ENCODE measurements at regions not wholly inside any gene's neighbourhood (a gene's known extent, or its start where the extent isn't known, plus 50 kb on each side); places are given as distances from the start of the nearest gene placed in this dataset.

DNA sequence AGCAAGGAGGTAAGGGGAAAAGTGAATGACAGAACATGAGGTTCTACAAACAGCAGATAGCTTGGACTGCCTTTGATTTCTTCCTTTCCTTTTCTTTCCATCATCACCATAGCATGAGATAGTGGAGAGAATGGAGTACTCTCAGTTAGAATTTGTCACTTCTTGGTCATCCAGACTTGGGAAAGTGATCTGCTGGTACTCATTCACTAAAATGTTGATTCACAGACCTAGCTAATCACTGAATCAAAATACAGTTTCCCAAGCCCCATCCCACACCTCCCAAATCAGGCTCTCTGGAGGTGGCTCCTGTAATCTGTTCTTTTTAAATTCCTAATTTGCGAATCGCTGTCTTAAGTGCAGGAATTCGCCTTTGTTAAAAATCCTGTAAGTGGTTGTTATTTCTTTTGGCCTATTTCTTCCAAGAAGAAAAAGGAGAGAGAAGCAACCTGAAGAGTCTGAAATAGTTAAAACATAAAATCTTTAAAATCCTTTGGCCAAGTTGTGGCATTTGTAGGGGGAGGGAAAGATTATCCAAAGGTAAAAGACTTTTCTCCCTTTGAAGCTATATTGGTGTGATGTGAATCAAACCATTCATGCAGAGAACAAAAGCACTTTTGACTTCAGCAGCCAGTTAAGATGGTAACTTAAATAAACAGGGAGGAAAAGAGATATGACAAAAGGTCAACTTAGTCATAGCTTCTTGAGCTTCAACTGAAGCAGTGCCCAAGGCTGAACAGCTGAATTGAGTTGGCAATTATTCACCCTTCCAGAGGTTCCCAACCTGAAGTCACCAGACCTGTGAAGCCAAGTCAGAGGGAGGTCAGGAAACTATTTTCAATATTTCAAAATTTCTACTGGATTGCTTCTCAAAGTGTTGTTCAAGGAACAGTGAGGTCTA lies 255.1 kb upstream of the KRR1 start:
- H3K4me3 ChIP-seq (ENCODE audit: low read length): no peak overlapping the region
- peak; percentile 50 for DNase-seq (ENCODE audit: low read depth)
- TF ChIP-seq, protein P1, sequence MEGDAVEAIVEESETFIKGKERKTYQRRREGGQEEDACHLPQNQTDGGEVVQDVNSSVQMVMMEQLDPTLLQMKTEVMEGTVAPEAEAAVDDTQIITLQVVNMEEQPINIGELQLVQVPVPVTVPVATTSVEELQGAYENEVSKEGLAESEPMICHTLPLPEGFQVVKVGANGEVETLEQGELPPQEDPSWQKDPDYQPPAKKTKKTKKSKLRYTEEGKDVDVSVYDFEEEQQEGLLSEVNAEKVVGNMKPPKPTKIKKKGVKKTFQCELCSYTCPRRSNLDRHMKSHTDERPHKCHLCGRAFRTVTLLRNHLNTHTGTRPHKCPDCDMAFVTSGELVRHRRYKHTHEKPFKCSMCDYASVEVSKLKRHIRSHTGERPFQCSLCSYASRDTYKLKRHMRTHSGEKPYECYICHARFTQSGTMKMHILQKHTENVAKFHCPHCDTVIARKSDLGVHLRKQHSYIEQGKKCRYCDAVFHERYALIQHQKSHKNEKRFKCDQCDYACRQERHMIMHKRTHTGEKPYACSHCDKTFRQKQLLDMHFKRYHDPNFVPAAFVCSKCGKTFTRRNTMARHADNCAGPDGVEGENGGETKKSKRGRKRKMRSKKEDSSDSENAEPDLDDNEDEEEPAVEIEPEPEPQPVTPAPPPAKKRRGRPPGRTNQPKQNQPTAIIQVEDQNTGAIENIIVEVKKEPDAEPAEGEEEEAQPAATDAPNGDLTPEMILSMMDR (conservative IDR thresholded peaks at IDR 0.05; ENCODE audit: low read depth, low read length): no peak

DNA sequence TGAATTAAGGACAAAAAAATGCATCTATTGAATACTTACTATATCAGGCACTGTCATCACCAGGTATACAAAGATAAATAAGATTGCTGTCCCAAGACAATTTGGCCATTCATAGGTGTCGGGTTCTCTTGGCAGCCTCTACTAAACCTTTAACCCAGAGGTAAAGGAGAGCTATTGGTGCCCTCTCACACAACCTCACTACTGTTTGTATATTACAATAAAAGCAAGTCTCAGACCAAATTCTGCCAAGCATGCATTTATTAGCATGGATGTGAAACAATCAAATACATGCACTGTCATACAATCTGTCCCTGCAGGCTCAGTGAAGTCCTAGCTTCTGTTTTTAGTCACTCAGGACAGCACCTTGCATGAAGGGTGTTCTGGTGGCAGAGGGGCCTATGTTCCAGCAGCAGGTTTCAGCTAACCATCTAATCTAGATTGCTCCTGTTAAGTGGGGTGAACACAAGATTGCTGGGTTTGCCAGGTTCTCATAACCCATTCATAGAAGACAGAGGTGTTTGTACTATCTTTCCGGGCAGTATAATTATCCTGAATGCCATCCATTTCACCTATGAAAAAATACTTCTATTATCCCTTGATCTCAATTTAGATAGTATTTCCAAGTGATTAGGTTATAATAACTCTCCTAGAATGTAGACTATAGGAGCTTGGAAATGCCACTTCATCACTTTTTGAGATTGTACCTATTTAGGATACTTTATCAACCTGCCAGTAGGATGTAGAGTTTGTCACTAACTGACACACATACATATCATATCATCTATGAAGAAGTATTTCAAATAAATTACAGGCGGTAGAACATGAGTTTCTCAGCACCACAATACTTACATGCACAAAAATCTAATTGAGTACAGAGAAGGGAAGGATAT lies 254.0 kb upstream of the KRR1 start:
- TF ChIP-seq, protein P1 (conservative IDR thresholded peaks at IDR 0.05; ENCODE audit: low read depth, low read length): no peak
- H3K4me3 ChIP-seq (ENCODE audit: low read length): no peak overlapping the region
- DNase-seq (ENCODE audit: low read depth): no peak

DNA sequence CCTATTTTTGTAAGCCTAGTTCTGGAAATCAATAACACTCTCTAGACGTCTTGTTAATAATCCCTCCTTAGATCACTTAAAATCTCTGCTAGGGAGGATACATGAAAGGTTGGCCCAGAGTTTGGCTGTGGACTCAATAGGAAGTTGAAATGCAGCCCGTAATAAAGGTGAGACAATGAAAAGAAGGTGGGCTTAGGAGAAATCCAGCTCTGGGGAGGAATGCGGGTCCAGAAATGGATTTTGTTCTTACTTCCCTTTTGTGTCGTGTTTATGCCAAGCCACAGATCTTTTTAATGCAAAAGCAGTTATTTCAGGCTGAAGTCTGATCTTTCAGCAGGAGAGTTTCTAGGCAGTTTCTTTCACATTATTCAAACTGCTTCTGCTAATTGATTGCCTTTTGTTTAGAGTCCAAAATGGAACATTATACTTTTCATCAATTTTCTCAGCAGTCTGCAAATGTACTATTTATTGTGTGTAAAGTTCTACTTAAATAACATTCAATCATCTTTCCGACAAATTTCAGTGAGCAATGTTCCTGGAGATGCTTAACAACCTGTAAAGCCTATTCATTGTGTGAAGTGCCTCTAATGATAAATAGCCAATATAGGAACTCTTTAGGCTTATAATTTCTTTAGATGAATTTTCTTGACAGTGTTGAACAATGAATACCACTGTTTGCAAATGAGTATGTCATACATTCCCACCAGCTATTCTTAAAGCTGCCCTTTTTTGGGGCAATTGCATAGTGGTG lies 252.9 kb upstream of the KRR1 start:
- TF ChIP-seq, protein P1 (conservative IDR thresholded peaks at IDR 0.05; ENCODE audit: low read depth, low read length): no peak

DNA sequence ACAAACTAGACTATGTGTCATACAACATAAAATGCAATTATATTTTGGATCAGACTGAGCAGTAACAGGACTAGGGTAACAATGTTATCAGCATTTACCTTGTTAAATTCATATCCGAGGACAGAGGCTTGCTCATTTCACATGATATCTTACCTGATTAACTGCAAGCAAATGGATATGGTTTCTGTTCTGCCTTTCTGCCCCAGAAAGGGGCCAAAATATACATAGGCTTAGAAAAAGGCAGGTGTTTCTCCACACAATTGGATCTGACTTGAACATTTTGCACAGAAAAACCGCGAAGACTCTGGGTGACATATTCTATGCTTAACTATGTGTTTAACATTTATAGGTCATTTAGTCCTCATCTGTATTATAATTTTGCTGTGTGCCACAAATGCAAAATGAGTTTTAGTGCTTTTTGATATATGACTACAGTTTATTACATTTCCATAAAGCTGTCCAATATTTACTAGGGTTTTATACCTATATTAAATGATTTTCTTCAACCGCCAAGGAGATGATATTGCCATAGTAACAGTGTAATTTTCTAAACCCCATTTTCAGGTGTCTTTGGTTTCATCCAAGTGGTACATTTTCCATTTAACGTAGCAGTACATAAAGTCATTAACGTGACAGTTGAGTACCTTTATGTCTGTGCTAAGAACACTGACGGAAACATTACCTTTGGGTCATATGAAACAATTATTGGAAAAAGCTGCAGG lies 249.3 kb upstream of the KRR1 start:
- no peak for DNase-seq (ENCODE audit: low read depth)
- TF ChIP-seq, protein P1 (conservative IDR thresholded peaks at IDR 0.05; ENCODE audit: low read depth, low read length): no peak
- no peak overlapping the region for H3K4me3 ChIP-seq (ENCODE audit: low read length)

More for the DNA sequence above, 252.9 kb upstream of the KRR1 start:
- DNase-seq (ENCODE audit: low read depth): no peak
- H3K4me3 ChIP-seq (ENCODE audit: low read length): no peak overlapping the region

DNA sequence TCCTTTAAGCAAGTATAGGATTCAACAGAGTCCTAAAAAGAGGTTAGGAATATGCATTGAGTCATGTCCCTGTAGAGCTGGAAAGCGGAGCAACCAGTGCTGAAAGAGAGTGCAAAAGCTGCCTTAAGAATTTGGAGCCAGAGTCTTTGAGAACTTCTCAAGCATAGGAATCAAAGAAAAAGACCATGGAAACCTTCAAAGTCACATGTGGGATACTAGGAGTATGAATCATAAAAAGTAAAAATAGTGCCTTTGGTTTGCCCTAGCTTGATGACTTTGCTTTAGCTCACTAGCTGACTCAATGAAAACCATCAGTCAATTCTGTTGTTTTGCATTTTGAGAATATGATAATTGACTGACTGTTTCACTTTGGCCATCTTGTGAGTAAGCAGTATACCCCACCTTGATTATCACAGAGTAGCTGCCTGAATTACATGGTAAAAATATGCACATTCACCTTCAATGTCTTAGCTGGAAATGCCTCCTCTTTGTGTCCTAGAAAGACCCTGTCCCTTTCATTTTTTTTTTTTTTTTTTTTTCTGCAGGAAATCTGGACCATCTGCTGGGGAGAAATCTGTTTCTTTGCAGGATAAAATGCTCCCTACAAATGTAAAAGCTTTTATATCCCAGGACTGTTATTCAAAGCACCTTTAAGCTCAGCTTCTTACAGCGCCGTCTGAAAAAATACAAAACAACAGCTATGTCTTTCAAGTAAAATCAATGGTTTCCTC lies 248.6 kb upstream of the KRR1 start:
- DNase-seq (ENCODE audit: low read depth): peak; percentile 41
- TF ChIP-seq, protein P1 (conservative IDR thresholded peaks at IDR 0.05; ENCODE audit: low read depth, low read length): no peak
- no peak overlapping the region for H3K4me3 ChIP-seq (ENCODE audit: low read length)

DNA sequence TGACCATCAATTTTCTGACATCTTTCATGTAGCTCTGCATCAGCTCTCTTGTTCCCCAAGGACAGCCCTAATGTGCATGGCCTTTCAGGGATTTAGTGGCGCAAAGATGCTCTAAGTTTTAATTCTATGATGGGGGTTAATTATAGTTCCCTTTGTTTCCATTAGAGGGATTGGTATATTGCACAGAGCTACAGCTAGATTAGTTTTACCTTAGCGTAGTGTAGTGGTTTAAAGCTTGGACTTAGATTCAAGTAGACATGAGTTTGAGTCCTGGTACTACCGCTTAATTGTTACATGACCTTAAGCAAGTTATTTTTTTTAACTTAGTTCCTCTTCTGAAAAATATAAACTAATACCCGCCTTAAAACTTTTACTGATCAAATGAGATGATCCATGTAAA lies 247.8 kb upstream of the KRR1 start:
- TF ChIP-seq, protein P1 (conservative IDR thresholded peaks at IDR 0.05; ENCODE audit: low read depth, low read length): no peak
- DNase-seq (ENCODE audit: low read depth): no peak
- no peak overlapping the region for H3K4me3 ChIP-seq (ENCODE audit: low read length)
